ENCODE measurements at regions not wholly inside any gene's neighbourhood (a gene's known extent, or its start where the extent isn't known, plus 50 kb on each side); places are given as distances from the start of the nearest gene placed in this dataset.

DNA sequence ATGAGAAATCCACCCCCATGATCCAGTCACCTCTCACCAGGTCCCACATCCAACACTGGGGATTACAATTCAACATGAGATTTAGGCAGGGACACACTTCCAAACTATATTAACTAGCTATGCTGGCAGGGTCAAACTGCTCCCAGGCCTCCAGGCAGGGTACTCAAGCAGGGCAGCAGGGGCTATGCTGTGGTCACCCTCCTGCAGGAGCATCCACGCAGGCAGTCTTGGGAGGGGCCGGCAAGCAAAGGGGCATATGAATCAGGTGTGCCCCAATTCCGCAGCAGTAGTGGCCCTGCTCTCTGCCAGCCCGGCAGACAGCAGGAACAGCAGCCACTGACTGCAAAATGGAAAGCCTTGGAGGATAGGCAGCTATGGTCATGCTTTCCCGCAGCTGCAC, 74.6 kb upstream of the PRDX4 start:
- H4K20me1 ChIP-seq (replicated peaks; ENCODE audit: control insufficient read depth, extremely low read depth, insufficient read depth, low read length) = no peaks in the 10 kb centered on the region
- no peak overlapping the region for H3K4me2 ChIP-seq (ENCODE audit: insufficient read depth, low read length)
- H3K4me3 ChIP-seq (replicated peaks in 1 of 3; ENCODE audit: insufficient read depth in 1 of 3, low read depth in 1 of 3, low read length in 3 of 3) = no peak overlapping the region
- H3K9ac ChIP-seq (replicated peaks; ENCODE audit: extremely low read depth, insufficient read depth, low read length) = no peak overlapping the region
- dilution Hi-C loops (cut with MboI; ENCODE audit: extremely low pct_ligation_motif_present, low sequenced_read_pairs) (no loop called here), intact Hi-C loops (cut with micrococcal nuclease) (no loop called here)
- no peaks in the 10 kb centered on the region for H3K27me3 ChIP-seq (ENCODE audit: control insufficient read depth in 2 of 2, insufficient read depth in 2 of 2, low read length in 2 of 2)
- POLR2A ChIA-PET = no interaction called here
- CTCF ChIA-PET = no interaction called here
- no peak for TF ChIP-seq POLR2A (IDR thresholded peaks at IDR 0.05; ENCODE audit: low read depth, low read length)
- TF ChIP-seq GATA2 (IDR thresholded peaks at IDR 0.05; ENCODE audit: insufficient read depth, insufficient read length, low read depth, low read length) = no peak
- TF ChIP-seq MAX (IDR thresholded peaks at IDR 0.05; ENCODE audit: insufficient read depth, insufficient read length) = no peak
- no peak for TF ChIP-seq POLR2AphosphoS5 (IDR thresholded peaks at IDR 0.05; ENCODE audit: insufficient read depth, low read depth, low read length)
- H3K9me1 ChIP-seq (replicated peaks; ENCODE audit: control insufficient read depth, extremely low read depth, insufficient read depth, low read length) = no peaks in the 10 kb centered on the region
- H2AFZ ChIP-seq (ENCODE audit: low read depth, low read length) = no peak overlapping the region
- H3K9me3 ChIP-seq (replicated peaks; ENCODE audit: control insufficient read depth, insufficient read depth, low read length) = no peaks in the 10 kb centered on the region
- BruUV-seq (replicated peaks) = no TSS peak
- H3K79me2 ChIP-seq (ENCODE audit: control insufficient read depth, insufficient read depth, low read length) = no peaks in the 10 kb centered on the region
- FAIRE-seq (no peak), DNase-seq (ENCODE audit: low read depth, low spot score) (no peak)
- H3K4me1 ChIP-seq (ENCODE audit: control insufficient read depth, extremely low read depth, insufficient read depth, low read length) = no peaks in the 10 kb centered on the region
- H3K36me3 ChIP-seq (ENCODE audit: control insufficient read depth in 2 of 2, extremely low read depth in 1 of 2, insufficient read depth in 2 of 2, low read length in 2 of 2) = no peaks in the 10 kb centered on the region
- no peak overlapping the region for H3K27ac ChIP-seq (ENCODE audit: insufficient read depth, low read depth, low read length)

- H3K9ac ChIP-seq (replicated peaks; ENCODE audit: extremely low read depth, insufficient read depth, low read length) = no peak overlapping the region
- H3K9me3 ChIP-seq (replicated peaks; ENCODE audit: control insufficient read depth, insufficient read depth, low read length) = no peaks in the 10 kb centered on the region
- DNase-seq (ENCODE audit: low read depth, low spot score) = no peak
- no peak for FAIRE-seq
- no peaks in the 10 kb centered on the region for H3K4me1 ChIP-seq (ENCODE audit: control insufficient read depth, extremely low read depth, insufficient read depth, low read length)
- H4K20me1 ChIP-seq (replicated peaks; ENCODE audit: control insufficient read depth, extremely low read depth, insufficient read depth, low read length) = no peaks in the 10 kb centered on the region
- no peaks in the 10 kb centered on the region for H3K9me1 ChIP-seq (replicated peaks; ENCODE audit: control insufficient read depth, extremely low read depth, insufficient read depth, low read length)
- H3K4me3 ChIP-seq (replicated peaks in 1 of 3; ENCODE audit: insufficient read depth in 1 of 3, low read depth in 1 of 3, low read length in 3 of 3) = no peak overlapping the region
- no peak overlapping the region for H2AFZ ChIP-seq (ENCODE audit: low read depth, low read length)
- CTCF ChIA-PET = no interaction called here
- no peaks in the 10 kb centered on the region for H3K79me2 ChIP-seq (ENCODE audit: control insufficient read depth, insufficient read depth, low read length)
- no peaks in the 10 kb centered on the region for H3K36me3 ChIP-seq (ENCODE audit: control insufficient read depth in 2 of 2, extremely low read depth in 1 of 2, insufficient read depth in 2 of 2, low read length in 2 of 2)
- dilution Hi-C loops (cut with MboI; ENCODE audit: extremely low pct_ligation_motif_present, low sequenced_read_pairs) (no loop called here), intact Hi-C loops (cut with micrococcal nuclease) (no loop called here)
- BruUV-seq (replicated peaks) = no TSS peak
- no peak overlapping the region for H3K4me2 ChIP-seq (ENCODE audit: insufficient read depth, low read length)
- no peaks in the 10 kb centered on the region for H3K27me3 ChIP-seq (ENCODE audit: control insufficient read depth in 2 of 2, insufficient read depth in 2 of 2, low read length in 2 of 2)
- TF ChIP-seq POLR2AphosphoS5 (IDR thresholded peaks at IDR 0.05; ENCODE audit: insufficient read depth, low read depth, low read length) = no peak
- TF ChIP-seq MYC (IDR thresholded peaks at IDR 0.05; ENCODE audit: low read depth, low read length) = no peak
- no peak for TF ChIP-seq EZH2 (IDR thresholded peaks at IDR 0.05; ENCODE audit: borderline replicate concordance, low read depth, low read length, severe bottlenecking)
- no peak for TF ChIP-seq CTCF (IDR thresholded peaks at IDR 0.05; ENCODE audit: extremely low read depth in 1 of 2, insufficient read depth in 1 of 2, low read depth in 1 of 2, low read length in 2 of 2)
- no peak overlapping the region for H3K27ac ChIP-seq (ENCODE audit: insufficient read depth, low read depth, low read length)
- POLR2A ChIA-PET = no interaction called here
Observed at GRCh38 chrX:23598575-23598974, 68.7 kb upstream of the PRDX4 start.

Measured in endothelial cell of umbilical vein (primary cell).